A549 (cell line): ENCODE measurements at regions not wholly inside any gene's neighbourhood (a gene's known extent, or its start where the extent isn't known, plus 50 kb on each side); places are given as distances from the start of the nearest gene placed in this dataset.

Source experiments
- ATAC-seq, 2 experiments: fragments of 200-7000 bp in 1 of 2; fragments of >200 bp in 1 of 2; cut with Nextera tagmentation in 1 of 2; cut with Tn5 transposase in 1 of 2; 3 replicates each; pipeline versions ENCODE4 v1.8.0 to v1.9.1; 2018 to 2020; ENCODE audit warnings: mild to moderate bottlenecking in 1 of 2, moderate library complexity in 1 of 2
- CTCF ChIA-PET: fragments of 300-600 bp; sonication (Branson Sonifier 250); formaldehyde crosslinking; extraction: SDS; loops from one replicate; lab custom pipeline; 2021; ENCODE audit warnings: antibody characterized with exemption, inconsistent platforms; lab: Yijun Ruan, JAX
- POLR2A ChIA-PET: fragments of 350-600 bp; formaldehyde crosslinking; extraction: SDS; loops from one replicate; lab custom pipeline; 2021; ENCODE audit warnings: antibody characterized with exemption, inconsistent platforms; lab: Yijun Ruan, JAX
- DNase-seq, 2 experiments: peaks; one replicate each; pipeline versions ENCODE4 v3.0.0 to v3.0.0-alpha.2; 2011 to 2016; ENCODE audit warnings: low read depth in 1 of 2, low spot score in 1 of 2
- FAIRE-seq: peaks from 2 replicates; lab custom pipeline; 2011; peaks lifted over from hg19 to GRCh38; lab: Jason Lieb, UNC
- H3K27ac ChIP-seq, 2 experiments: fragments of >200 bp; sonication (Bioruptor Twin); formaldehyde crosslinking; 3 replicates each; pipeline ENCODE4 v1.5.1; 2016 to 2017
- H3K4me1 ChIP-seq: fragments of >200 bp; sonication (Bioruptor Twin); formaldehyde crosslinking; 3 replicates; pipeline ENCODE4 v1.6.1; 2016
- H3K4me2 ChIP-seq: fragments of >200 bp; sonication (Bioruptor Twin); formaldehyde crosslinking; 3 replicates; pipeline ENCODE4 v1.6.1; 2016
- H3K4me3 ChIP-seq: fragments of >200 bp; sonication (Bioruptor Twin); formaldehyde crosslinking; 3 replicates; pipeline ENCODE4 v1.5.1; 2016
- H3K9me3 ChIP-seq: fragments of >200 bp; sonication (Bioruptor Twin); formaldehyde crosslinking; 3 replicates; pipeline ENCODE4 v1.6.1; 2016
- BCL3 ChIP-seq: fragments of >200 bp; sonication (Bioruptor Twin); formaldehyde crosslinking; IDR thresholded peaks from 3 replicates; pipeline ENCODE4 v1.6.1; 2016
- CHD4 ChIP-seq: fragments of 200-600 bp; sonication (generic); IDR thresholded peaks from 2 replicates; pipeline ENCODE4 v1.6.1; 2016; ENCODE audit warnings: antibody characterized with exemption, mild to moderate bottlenecking, borderline replicate concordance
- FOSB ChIP-seq: fragments of 250-450 bp; sonication (Bioruptor Pico); IDR thresholded peaks from 2 replicates; pipeline ENCODE4 v1.5.0; 2020; ENCODE audit warnings: mild to moderate bottlenecking, moderate library complexity
- FOXS1 ChIP-seq: fragments of 250-450 bp; sonication (Bioruptor Pico); IDR thresholded peaks from 2 replicates; pipeline ENCODE4 v1.5.0; 2020; ENCODE audit warnings: mild to moderate bottlenecking, moderate library complexity
- HES2 ChIP-seq: fragments of >200 bp; sonication (Bioruptor Twin); formaldehyde crosslinking; IDR thresholded peaks from 2 replicates; pipeline ENCODE4 v1.6.1; 2016
- HOXA7 ChIP-seq: fragments of 250-450 bp; sonication (Bioruptor Pico); IDR thresholded peaks from 2 replicates; pipeline ENCODE4 v1.5.0; 2020; ENCODE audit warnings: mild to moderate bottlenecking, moderate library complexity
- JUN ChIP-seq, 2 experiments: fragments of >200 bp; sonication (Bioruptor Twin); formaldehyde crosslinking; IDR thresholded peaks; 2 replicates in 1 of 2; 3 replicates in 1 of 2; pipeline ENCODE4 v1.6.1; 2016 to 2017
- KDM5A ChIP-seq: fragments of 200-600 bp; sonication (generic); IDR thresholded peaks from 2 replicates; pipeline ENCODE4 v1.6.1; 2016; ENCODE audit warnings: antibody characterized with exemption, mild to moderate bottlenecking
- MAX ChIP-seq: IDR thresholded peaks from 2 replicates; pipeline ENCODE4 v1.6.1; 2012
- NR3C1 ChIP-seq: fragments of >200 bp; sonication (Bioruptor Twin); formaldehyde crosslinking; IDR thresholded peaks from 3 replicates; pipeline ENCODE4 v1.6.1; 2017
- RAD21 ChIP-seq, 2 experiments: fragments of >200 bp in 1 of 2; sonication (Bioruptor Twin) in 1 of 2; formaldehyde crosslinking in 1 of 2; IDR thresholded peaks in 1 of 2; conservative IDR thresholded peaks in 1 of 2; 2 replicates in 1 of 2; 3 replicates in 1 of 2; pipeline ENCODE4 v1.6.1; 2012 to 2018; ENCODE audit warnings: inconsistent platforms in 1 of 2
- RARB ChIP-seq: fragments of 250-450 bp; sonication (Bioruptor Pico); IDR thresholded peaks from 2 replicates; pipeline ENCODE4 v1.8.0; 2021; ENCODE audit warnings: mild to moderate bottlenecking, moderate library complexity
- RCOR1 ChIP-seq: fragments of 150-350 bp; IDR thresholded peaks from 2 replicates; pipeline ENCODE4 v1.6.1; 2014; ENCODE audit warnings: antibody characterized with exemption, low read length, low read depth
- REST ChIP-seq: fragments of 200-600 bp; sonication (generic); IDR thresholded peaks from 2 replicates; pipeline ENCODE4 v1.6.1; 2016; ENCODE audit warnings: antibody characterized with exemption, mild to moderate bottlenecking, moderate library complexity
- RNF2 ChIP-seq: fragments of 200-600 bp; sonication (generic); IDR thresholded peaks from 2 replicates; pipeline ENCODE4 v1.6.1; 2016; ENCODE audit warnings: low read depth, mild to moderate bottlenecking, antibody characterized with exemption, moderate library complexity, borderline replicate concordance
- SMC3 ChIP-seq: fragments of >200 bp; sonication (Bioruptor Twin); formaldehyde crosslinking; IDR thresholded peaks from 3 replicates; pipeline ENCODE4 v1.6.1; 2018; ENCODE audit warnings: inconsistent platforms
- SREBF2 ChIP-seq: fragments of 450-650 bp; IDR thresholded peaks from 2 replicates; pipeline ENCODE4 v1.6.1; 2014; ENCODE audit warnings: mild to moderate bottlenecking, moderate library complexity
- TFCP2L1 ChIP-seq: fragments of 250-450 bp; sonication (Bioruptor Pico); IDR thresholded peaks from 2 replicates; pipeline ENCODE4 v1.5.0; 2021; ENCODE audit warnings: mild to moderate bottlenecking
- TP53 ChIP-seq: fragments of 250-450 bp; sonication (Bioruptor Pico); IDR thresholded peaks from 2 replicates; pipeline ENCODE4 v1.5.0; 2021; ENCODE audit warnings: mild to moderate bottlenecking, moderate library complexity
- USF2 ChIP-seq: fragments of 450-650 bp; IDR thresholded peaks from 2 replicates; pipeline ENCODE4 v1.6.1; 2014; ENCODE audit warnings: antibody characterized with exemption
- ZSCAN20 ChIP-seq: fragments of 250-450 bp; sonication (Bioruptor Pico); IDR thresholded peaks from 2 replicates; pipeline ENCODE4 v1.8.0; 2022; ENCODE audit warnings: mild to moderate bottlenecking, moderate library complexity
- WGBS: methylation state at CpG from one replicate; pipeline ENCODE4 v1.1.6; 2017; ENCODE audit errors: missing lambda C conversion rate; 5-methylcytosine and 5-hydroxymethylcytosine counted together

- no peak for FAIRE-seq
- no peak for ATAC-seq
- POLR2A ChIA-PET: no interaction called here
These were observed 59.8 kb upstream of the FNDC1 start for GRCh38 chr6:159109391-159109790.

GRCh38 chr6:159108426-159108985 is 60.7 kb upstream of the FNDC1 start:
- Histone ChIP-seq H3K4me1 (no peaks in the 10 kb centered on the region), H3K4me2 (no peak overlapping the region)
- FAIRE-seq: no peak
- POLR2A ChIA-PET: no interaction called here
- ATAC-seq: no peak
- no peak for TF ChIP-seq RAD21 (conservative IDR thresholded peaks at IDR 0.05 in 1 of 2, IDR thresholded peaks at IDR 0.05 in 1 of 2)
- TF ChIP-seq TP53: no peak
- no peak for TF ChIP-seq SMC3
- TF ChIP-seq BCL3: no peak
- no peak for TF ChIP-seq REST
- no peak for TF ChIP-seq FOSB (CRISPR knock-in tag)
- TF ChIP-seq CHD4: no peak
- no peak for TF ChIP-seq MAX
- TF ChIP-seq, all 56 proteins: peak for 0
- H3K9me3 ChIP-seq: no peaks in the 10 kb centered on the region
- H3K27ac ChIP-seq: no peak overlapping the region
- 86% methylated on average over 10 of the region's 10 CpGs for WGBS
- no peak for DNase-seq
- CTCF ChIA-PET: interaction anchor here (0.8 to 1.5 kb wide), 4 partner anchors 26 to 895 kb away, joined by 3 to 4 read pairs (median 3); no protein-coding TSS in a partner anchor
- H3K4me3 ChIP-seq: no peak overlapping the region

More at GRCh38 chr6:159109391-159109790, 59.8 kb upstream of the FNDC1 start:
- Histone ChIP-seq H3K4me1 (no peaks in the 10 kb centered on the region), H3K4me2 (no peak overlapping the region), H3K4me3 (no peak overlapping the region), H3K27ac (no peak overlapping the region), H3K9me3 (no peaks in the 10 kb centered on the region)
- no peak for DNase-seq
- TF ChIP-seq HOXA7 (no peak), JUN (IDR thresholded peaks at IDR 0.05) (no peak), NR3C1 (no peak), RCOR1 (no peak), ZSCAN20 (CRISPR knock-in tag) (no peak), MAX (no peak), HES2 (no peak), RARB (CRISPR knock-in tag) (no peak), CHD4 (no peak)
- CTCF ChIA-PET: interaction anchor here (0.5 to 1.5 kb wide), 6 partner anchors 10 to 101 kb away, joined by 3 to 4 read pairs (median 4); no protein-coding TSS in a partner anchor
- 0% methylated on average over 1 of the region's 1 CpG for WGBS

- DNase-seq (no peak), ATAC-seq (no peak), FAIRE-seq (no peak)
- H3K4me3 ChIP-seq: no peak overlapping the region
- POLR2A ChIA-PET: no interaction called here
- CTCF ChIA-PET: interaction anchor here (0.6 to 1.2 kb wide), 4 partner anchors 27 to 894 kb away, joined by 3 read pairs; no protein-coding TSS in a partner anchor
- no peak overlapping the region for H3K27ac ChIP-seq
- no peak overlapping the region for H3K4me2 ChIP-seq
- WGBS: 61% methylated on average over 18 of the region's 19 CpGs
- no peaks in the 10 kb centered on the region for H3K4me1 ChIP-seq
- no peaks in the 10 kb centered on the region for H3K9me3 ChIP-seq
- TF ChIP-seq SREBF2 (no peak), TFCP2L1 (no peak), RNF2 (no peak), CHD4 (no peak), FOXS1 (CRISPR knock-in tag) (no peak), USF2 (no peak), REST (no peak), KDM5A (no peak)
These were observed 61.5 kb upstream of the FNDC1 start for GRCh38 chr6:159107451-159108260.
